ENCODE measurements at regions not wholly inside any gene's neighbourhood (a gene's known extent, or its start where the extent isn't known, plus 50 kb on each side); places are given as distances from the start of the nearest gene placed in this dataset.
"Not testable (repeated sequence)": the region's sequence is repeated elsewhere in the genome, so short reads cannot be mapped to it uniquely, and the experiment has no call there.

- no peak for DNase-seq
Observed at GRCh38 chr9:135344523-135344901, 135.1 kb upstream of the PPP1R26 start.

- DNase-seq = no peak
Observed at GRCh38 chr9:135344915-135345500, 134.6 kb upstream of the PPP1R26 start.

DNA sequence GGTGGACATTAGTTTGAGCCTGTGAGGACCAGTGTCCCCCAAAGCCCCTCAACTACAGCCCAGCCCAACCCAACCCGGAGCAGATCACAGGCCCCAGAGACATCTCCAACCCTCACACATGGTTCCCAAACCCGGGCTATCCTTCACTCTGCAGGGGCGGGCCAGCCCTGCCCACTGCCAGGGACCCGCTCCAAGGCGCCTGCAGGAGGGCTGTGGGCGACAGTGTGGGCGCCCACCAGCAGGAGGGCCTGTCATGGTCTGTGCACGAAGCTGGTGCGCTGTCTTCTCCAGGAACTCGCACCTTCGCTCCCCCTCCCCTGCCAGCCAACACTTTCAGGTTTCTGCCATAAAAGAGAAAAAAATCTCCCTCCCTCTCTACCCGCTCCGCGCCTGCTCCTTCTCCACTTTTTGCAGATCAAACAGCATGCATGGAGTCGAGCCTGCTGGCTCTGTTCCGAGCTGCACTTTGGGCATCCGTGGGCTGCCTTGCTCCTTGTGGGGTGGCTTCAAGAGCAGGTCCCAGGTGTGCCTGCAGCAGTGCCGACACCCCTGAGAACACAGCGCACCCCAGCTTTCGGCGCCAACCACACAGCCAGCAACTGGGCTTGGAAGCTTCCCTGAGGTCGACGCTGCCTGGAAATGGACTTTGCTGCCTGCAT is 133.7 kb upstream of the PPP1R26 start:
- no peak for DNase-seq

DNA sequence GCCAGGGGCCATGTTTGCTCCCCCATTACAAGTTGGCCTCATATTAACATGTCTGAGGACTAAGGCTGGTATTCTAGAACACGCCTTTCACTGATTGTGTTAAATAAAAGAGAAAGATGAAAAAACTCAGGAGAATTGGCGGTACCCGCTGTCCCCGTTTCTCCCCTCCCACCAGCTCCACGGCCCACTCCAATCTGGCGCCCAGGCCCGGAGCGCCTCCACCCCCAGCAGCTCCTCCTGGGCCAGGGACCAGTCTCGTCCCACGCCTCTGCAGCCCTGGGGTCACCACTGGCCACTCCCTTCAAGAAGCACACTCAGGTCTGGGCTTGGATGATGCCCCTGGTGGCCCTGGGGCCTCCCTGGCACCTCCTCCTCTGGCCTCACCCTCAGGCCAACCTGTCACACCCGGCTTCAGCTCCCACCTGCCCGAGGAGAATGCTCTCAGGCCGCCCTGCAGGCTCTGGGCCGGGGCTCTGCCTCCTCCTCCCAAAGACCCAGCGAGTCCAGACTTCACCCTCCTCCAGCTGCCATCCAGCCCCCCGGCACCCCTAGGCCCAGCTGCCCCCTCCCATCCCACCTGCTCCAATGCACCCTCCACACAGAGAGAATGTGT is 133.0 kb upstream of the PPP1R26 start:
- DNase-seq = no peak

DNA sequence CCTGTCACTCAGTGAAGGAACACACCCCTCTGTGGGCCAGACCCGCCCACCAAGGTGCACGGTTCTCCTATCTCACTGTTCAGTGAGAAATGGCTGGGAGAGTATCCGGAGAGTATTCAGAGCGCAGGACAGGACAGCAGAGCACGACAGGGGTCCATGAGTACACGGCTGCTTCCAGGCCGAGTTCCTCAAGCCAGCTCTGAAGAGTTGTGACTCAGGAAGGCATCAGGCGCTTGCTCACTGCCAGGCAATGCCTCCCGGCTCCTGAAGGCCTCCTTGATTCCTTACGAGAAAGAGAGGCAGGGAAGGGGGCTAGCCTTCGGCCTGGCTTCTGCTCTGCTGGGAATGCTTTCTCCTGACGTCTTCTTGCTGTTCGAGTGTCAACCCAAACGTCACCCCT is 132.1 kb upstream of the PPP1R26 start:
- DNase-seq = no peak

DNA sequence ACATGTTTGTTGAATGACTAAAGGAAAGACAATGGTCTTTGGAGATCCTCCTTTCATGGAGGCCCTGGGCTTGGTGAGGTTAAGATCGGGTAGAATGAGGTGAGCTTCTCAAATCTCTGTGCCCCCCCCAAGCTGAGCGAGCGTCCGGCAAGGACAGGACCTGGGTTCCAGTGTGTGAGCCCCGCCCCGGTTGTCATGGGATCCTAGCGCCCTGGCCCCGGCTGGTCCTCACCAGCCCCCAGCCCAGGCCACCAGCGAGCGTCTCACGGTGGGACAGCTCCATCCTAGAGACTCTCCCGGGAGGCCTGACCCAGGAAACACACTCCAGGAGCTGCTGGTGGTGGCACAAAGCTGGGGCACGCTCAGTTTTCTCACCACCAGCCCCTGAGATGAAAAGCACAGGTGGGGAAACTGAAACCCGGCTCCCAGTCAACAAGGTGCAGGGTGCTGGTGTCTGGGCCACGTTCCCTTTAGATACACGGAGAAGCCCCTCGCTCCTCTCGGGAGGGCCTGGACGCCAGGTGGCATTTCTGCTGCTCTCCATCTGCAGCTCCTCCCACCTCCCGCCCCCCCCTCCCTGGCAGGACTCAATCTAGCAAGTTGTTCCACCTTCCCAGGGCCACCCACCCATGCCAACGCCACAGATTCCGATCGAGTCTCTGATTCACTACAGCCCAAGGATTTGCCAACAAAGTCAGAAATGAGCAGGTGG is 131.3 kb upstream of the PPP1R26 start:
- no peak for DNase-seq

GRCh38 chr9:135348788-135349150 is 130.8 kb upstream of the PPP1R26 start:
- DNase-seq = no peak

DNA sequence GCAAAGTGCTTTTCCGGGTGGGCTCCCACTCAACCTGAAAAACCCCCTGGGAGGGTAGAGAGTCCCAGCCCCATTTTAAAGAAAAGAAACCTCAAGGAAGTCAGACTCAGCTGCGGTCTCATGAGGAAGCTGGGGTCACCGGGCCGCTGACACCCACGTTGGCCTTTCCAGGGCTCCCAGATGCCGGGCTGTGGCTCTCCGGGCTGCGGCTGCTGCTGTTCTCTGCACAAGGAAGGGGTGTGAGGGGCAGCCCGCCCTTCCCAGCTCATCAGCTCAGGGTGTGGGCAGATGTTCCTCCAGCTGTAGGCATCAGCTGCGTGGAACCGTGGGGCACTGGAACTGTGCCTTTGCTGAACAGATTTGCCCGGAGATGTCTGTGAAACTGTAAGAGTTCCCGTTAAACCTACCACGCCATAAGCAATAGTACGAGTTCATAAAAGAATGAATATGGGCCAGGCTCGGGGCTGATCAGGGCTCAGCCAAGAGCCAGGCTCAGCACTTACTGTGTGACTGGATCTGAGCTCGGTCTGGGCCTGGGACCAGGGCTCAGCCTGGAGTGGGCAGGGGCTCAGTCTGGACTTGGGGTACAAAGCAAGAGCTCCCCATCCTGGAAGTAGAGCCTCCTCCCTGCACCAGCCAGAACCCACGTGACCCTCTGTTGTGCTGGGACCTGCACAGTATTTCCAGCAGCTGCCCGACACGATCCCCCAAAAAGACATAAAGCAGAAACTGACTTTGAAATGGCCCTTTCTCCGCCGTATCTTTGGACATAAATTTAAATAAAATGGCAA is 130.2 kb upstream of the PPP1R26 start:
- no peak for DNase-seq

DNA sequence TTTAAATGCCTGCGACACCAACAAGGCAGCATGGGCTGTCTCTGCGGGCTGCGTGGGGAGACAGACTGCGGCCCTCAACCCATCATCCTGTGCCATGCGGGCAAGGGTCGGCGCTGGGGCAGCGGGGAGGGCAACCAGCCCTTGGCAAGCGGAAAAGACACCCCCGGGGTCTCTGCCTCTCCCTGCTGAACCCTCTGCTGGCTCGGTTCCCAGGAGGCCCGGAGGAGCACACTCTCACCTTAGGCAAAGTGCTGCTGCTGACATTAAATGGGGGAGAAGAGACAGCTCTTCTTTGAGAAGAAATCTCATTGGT is 129.6 kb upstream of the PPP1R26 start:
- DNase-seq = no peak

DNA sequence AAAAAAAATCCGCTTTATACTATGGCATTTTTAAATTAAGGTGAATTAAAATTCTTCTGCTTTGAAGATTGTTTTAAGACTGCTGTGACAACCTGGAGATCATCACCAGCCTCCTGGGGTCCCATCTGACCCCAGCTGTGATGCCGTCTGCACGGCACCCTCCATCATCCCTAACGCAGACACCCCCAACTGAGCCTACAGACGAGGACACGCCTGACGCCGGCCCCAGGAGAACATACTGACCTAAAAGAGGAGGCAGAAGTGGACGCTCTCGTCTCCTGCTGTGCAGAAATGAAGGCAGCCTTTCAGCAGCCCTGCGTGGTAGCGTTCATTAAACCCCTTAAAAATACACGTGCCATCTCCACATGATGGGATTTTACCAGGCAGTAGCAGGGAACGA is 125.6 kb upstream of the PPP1R26 start:
- no peak for DNase-seq

GRCh38 chr9:135355521-135356011 is 124.0 kb upstream of the PPP1R26 start:
- no peak for DNase-seq

DNA sequence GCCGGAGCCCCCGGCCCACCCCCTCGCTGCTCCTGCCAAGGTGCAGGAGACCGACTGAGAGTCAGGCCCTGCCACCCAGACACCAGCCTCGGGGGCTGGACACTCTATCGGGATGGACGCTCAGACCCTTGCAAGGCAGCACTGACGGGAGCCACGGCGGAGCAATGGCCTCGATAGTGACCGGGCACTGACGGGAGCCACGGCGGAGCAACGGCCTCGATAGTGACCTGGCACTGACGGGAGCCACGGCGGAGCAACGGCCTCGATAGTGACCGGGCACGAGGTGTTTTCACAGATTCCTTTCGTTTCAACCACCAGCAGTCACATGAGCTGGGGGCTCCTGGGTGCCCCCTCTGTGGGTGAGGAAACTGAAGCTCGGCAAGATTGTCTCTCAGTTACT is 123.6 kb upstream of the PPP1R26 start:
- no peak for DNase-seq

GRCh38 chr9:135356796-135357195 is 122.8 kb upstream of the PPP1R26 start:
- no peak for DNase-seq

- DNase-seq = no peak
Observed at GRCh38 chr9:135357863-135358551, 121.6 kb upstream of the PPP1R26 start.

- DNase-seq = no peak
Observed at GRCh38 chr9:135358552-135358940, 121.0 kb upstream of the PPP1R26 start.

- no peak for DNase-seq
Observed at GRCh38 chr9:135359764-135360163, 119.8 kb upstream of the PPP1R26 start.

- no peak for DNase-seq
Observed at GRCh38 chr9:135360617-135361016, 119.0 kb upstream of the PPP1R26 start.

DNA sequence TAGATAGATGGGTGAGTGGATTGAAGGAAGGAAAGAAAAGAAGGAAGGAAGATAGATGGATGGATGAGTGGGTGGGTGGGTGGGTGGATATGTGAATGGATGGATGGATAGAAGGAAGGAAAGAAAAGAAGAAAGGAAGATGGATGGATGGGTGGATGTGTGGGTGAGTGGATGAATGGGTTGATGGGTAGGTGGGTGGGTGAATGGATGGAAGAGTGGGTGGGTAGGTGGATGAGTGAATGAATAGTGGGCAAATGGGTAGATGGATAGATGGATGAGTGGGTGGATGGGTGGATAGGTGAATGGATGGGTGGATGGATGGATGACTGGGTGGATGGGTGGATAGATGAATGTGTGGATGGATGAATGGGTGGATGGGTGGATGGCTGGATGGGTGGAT is 117.9 kb upstream of the PPP1R26 start:
- DNase-seq = not testable (repeated sequence)

DNA sequence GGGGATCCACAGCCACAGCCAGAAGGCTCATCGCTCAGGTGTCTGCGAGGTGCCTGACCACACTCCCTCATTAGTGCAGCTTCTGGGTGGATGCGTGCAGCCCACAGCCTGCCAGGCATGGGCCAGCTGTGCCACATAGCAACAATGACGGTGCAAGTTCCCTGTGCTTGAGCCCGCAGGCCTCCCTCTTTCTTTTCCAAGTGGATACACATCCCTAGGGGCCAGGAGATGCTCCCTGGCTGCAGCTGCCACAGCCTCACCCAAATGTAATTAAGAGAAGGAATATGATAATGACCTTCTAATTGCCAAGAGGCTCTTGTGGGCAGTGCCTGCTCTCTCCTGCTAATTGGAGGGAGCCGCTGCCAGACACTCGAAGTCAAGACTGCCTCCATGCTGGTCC is 116.0 kb upstream of the PPP1R26 start:
- no peak for DNase-seq

GRCh38 chr9:135365013-135365768 is 114.4 kb upstream of the PPP1R26 start:
- DNase-seq = no peak

GRCh38 chr9:135366104-135366503 is 113.5 kb upstream of the PPP1R26 start:
- no peak for DNase-seq

GRCh38 chr9:135369412-135369990 is 110.1 kb upstream of the PPP1R26 start:
- no peak for DNase-seq

Measured in activated effector memory CD4-positive, alpha-beta T cell treated with anti-CD3 and anti-CD28 coated beads, Interleukin-2, amount 50 U/mL, for 16 hours (primary cell).